WTC11 (cell line): ENCODE measurements at regions not wholly inside any gene's neighbourhood (a gene's known extent, or its start where the extent isn't known, plus 50 kb on each side); places are given as distances from the start of the nearest gene placed in this dataset.
A peak's percentile ranks its signal among the peaks of the same experiment; 100 is the strongest.

Source experiments
- ATAC-seq: fragments of 200-7000 bp; cut with Tn5 transposase; 2 replicates; pipeline ENCODE4 v1.10.0; 2021; ENCODE audit warnings: mild to moderate bottlenecking, moderate library complexity
- CTCF ChIA-PET: fragments of 300-600 bp; sonication (Branson Sonifier 250); formaldehyde crosslinking; loops from one replicate; lab custom pipeline; 2021; ENCODE audit warnings: antibody characterized with exemption; lab: Charles Lee
- POLR2A ChIA-PET: fragments of 350-600 bp; sonication (Branson Sonifier 250); formaldehyde crosslinking; loops from one replicate; lab custom pipeline; 2021; ENCODE audit warnings: antibody characterized with exemption; lab: Charles Lee
- DNase-seq: peaks from one replicate; pipeline ENCODE4 v3.0.0; 2021; ENCODE audit warnings: low spot score
- H3K27ac Mint-ChIP-seq: 2 replicates; pipeline ENCODE4 v1.8.0; 2021; ENCODE audit warnings: mixed read lengths
- H3K27me3 Mint-ChIP-seq: 2 replicates; pipeline ENCODE4 v1.8.0; 2021; ENCODE audit warnings: low read depth, mild to moderate bottlenecking, moderate library complexity, mixed read lengths
- H3K36me3 Mint-ChIP-seq: 2 replicates; pipeline ENCODE4 v1.8.0; 2021; ENCODE audit warnings: mixed read lengths
- H3K4me1 Mint-ChIP-seq: 2 replicates; pipeline ENCODE4 v1.8.0; 2022; ENCODE audit warnings: mixed read lengths
- H3K4me3 Mint-ChIP-seq: 2 replicates; pipeline ENCODE4 v1.8.0; 2021; ENCODE audit warnings: mild to moderate bottlenecking, moderate library complexity, mixed read lengths
- H3K9me3 Mint-ChIP-seq: 2 replicates; pipeline ENCODE4 v1.8.0; 2021; ENCODE audit warnings: mixed read lengths
- ELF4 ChIP-seq: sonication (generic); formaldehyde crosslinking; IDR thresholded peaks from 2 replicates; pipeline ENCODE4 v1.8.1; 2022; ENCODE audit warnings: low read depth, mild to moderate bottlenecking, moderate library complexity, missing genetic modification reagents
- ESRRA ChIP-seq: sonication (generic); formaldehyde crosslinking; IDR thresholded peaks from 2 replicates; pipeline ENCODE4 v1.8.1; 2022; ENCODE audit warnings: mild to moderate bottlenecking, missing genetic modification reagents, borderline replicate concordance
- JAZF1 ChIP-seq: fragments of 250-450 bp; sonication (Bioruptor Pico); IDR thresholded peaks from 2 replicates; pipeline ENCODE4 v1.9.0; 2021; ENCODE audit warnings: moderate library complexity, mild to moderate bottlenecking, inconsistent platforms
- NFATC4 ChIP-seq: fragments of 250-450 bp; sonication (Bioruptor Pico); IDR thresholded peaks from 2 replicates; pipeline ENCODE4 v1.9.0; 2021; ENCODE audit warnings: mild to moderate bottlenecking
- SMAD3 ChIP-seq: sonication (generic); formaldehyde crosslinking; IDR thresholded peaks from 2 replicates; pipeline ENCODE4 v1.8.0; 2022; ENCODE audit warnings: missing genetic modification reagents, mild to moderate bottlenecking, borderline replicate concordance
- TEAD1 ChIP-seq: sonication (generic); formaldehyde crosslinking; IDR thresholded peaks from 2 replicates; pipeline ENCODE4 v1.8.0; 2022; ENCODE audit warnings: mild to moderate bottlenecking, missing genetic modification reagents
- ZNF219 ChIP-seq: sonication (generic); formaldehyde crosslinking; IDR thresholded peaks from 2 replicates; pipeline ENCODE4 v1.8.0; 2023; ENCODE audit warnings: missing genetic modification reagents, mild to moderate bottlenecking, borderline replicate concordance
- ZNF317 ChIP-seq: sonication (generic); formaldehyde crosslinking; IDR thresholded peaks from 2 replicates; pipeline ENCODE4 v1.8.1; 2023; ENCODE audit warnings: low read depth, mild to moderate bottlenecking, moderate library complexity, missing genetic modification reagents, borderline replicate concordance
- TF ChIP-seq, protein P1 (sequence below): sonication (generic); formaldehyde crosslinking; IDR thresholded peaks from 2 replicates; pipeline ENCODE4 v1.8.1; 2022; ENCODE audit warnings: mild to moderate bottlenecking, missing genetic modification reagents, moderate library complexity, borderline replicate concordance
- TF ChIP-seq, protein P2 (sequence below): sonication (generic); formaldehyde crosslinking; IDR thresholded peaks from 2 replicates; pipeline ENCODE4 v1.8.1; 2023; ENCODE audit warnings: mild to moderate bottlenecking, missing genetic modification reagents, moderate library complexity
- TF ChIP-seq, protein P3 (sequence below): fragments of 250-450 bp; sonication (Bioruptor Pico); IDR thresholded peaks from 2 replicates; pipeline ENCODE4 v1.9.0; 2021; ENCODE audit warnings: mild to moderate bottlenecking
- TF ChIP-seq, protein P4 (sequence below): sonication (generic); formaldehyde crosslinking; IDR thresholded peaks from 2 replicates; pipeline ENCODE4 v1.8.1; 2022; ENCODE audit warnings: missing genetic modification reagents, borderline replicate concordance
- TF ChIP-seq, protein P5 (sequence below): fragments of 250-450 bp; sonication (Bioruptor Pico); IDR thresholded peaks from 2 replicates; pipeline ENCODE4 v2.1.2; 2022; ENCODE audit warnings: mild to moderate bottlenecking, moderate library complexity
- TF ChIP-seq, protein P6 (sequence below): sonication (generic); formaldehyde crosslinking; IDR thresholded peaks from 2 replicates; pipeline ENCODE4 v1.8.0; 2023; ENCODE audit warnings: missing genetic modification reagents, mild to moderate bottlenecking, borderline replicate concordance
- TF ChIP-seq, protein P7 (sequence below): sonication (generic); formaldehyde crosslinking; IDR thresholded peaks from 2 replicates; pipeline ENCODE4 v1.8.1; 2022; ENCODE audit warnings: mild to moderate bottlenecking, moderate library complexity, missing genetic modification reagents

DNA sequence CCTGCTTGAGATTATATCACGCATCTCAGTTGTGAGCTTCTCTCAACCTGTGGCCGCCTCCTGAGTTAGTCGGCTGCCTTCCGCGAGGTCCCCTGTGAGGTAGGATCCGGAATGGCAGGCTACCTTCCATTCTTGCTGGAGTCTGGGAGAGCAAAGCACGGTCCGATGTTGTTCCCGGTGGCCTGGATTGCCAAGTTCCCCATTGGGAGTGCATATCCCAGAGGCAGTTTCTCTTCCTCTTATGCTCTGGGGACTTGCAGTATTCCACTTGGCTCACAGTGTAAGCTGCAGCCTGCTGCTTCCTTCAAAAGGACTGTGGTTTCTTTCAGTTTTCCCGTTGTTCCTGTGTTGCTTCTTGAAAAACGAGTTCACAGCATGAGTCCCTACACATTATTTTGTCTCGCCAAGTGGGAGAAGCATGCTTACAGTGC, 225.4 kb upstream of the ZWINT start:
- DNase-seq: peak; percentile 51

DNA sequence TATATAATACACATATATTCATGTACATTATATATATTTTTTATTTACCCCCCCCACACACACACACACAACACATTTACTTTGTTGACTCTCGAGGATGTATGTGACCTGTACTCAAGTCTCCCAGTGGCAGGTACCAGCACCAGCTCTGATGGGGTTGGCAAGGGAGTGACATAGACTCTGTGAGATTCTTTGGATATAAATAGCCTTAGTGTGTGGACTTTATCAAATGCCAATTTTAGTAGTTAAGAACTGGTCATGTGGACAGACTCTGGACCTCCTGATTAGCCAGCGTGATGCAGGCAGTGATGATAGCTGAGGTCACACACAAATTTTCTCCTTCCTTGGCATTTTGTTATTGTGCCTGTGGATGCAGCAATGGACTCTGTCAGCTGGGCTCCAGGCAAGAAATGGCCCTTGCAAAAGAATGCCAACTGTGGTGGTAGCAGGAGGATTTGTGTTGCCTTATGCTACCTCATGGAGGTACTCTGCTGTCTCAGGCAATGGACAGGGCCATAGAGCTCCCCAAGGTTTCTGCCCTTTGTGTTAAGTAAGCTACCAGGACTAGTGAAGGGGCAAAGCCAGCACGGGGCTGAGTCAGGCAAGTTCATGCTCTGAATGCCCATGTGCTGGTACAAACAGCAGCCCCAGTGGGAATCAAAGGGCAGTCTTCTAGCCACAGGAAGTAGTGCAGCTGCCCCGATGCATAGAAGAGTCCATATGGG, 224.6 kb upstream of the ZWINT start:
- ChIA-PET CTCF (no interaction called here), POLR2A (no interaction called here)
- Mint-ChIP-seq H3K4me1 (peaks cover 17% of the 10 kb centered on the region), H3K9me3 (peaks cover 8% of the 10 kb centered on the region), H3K27me3 (no peaks in the 10 kb centered on the region), H3K27ac (no peak overlapping the region), H3K4me3 (no peak overlapping the region), H3K36me3 (peaks cover 3% of the 10 kb centered on the region)
- DNase-seq (no peak), ATAC-seq (peak; percentile 41)
- no peak for TF ChIP-seq ESRRA (CRISPR knock-in tag)
- no peak for TF ChIP-seq JAZF1 (CRISPR knock-in tag)
- TF ChIP-seq, protein P1, sequence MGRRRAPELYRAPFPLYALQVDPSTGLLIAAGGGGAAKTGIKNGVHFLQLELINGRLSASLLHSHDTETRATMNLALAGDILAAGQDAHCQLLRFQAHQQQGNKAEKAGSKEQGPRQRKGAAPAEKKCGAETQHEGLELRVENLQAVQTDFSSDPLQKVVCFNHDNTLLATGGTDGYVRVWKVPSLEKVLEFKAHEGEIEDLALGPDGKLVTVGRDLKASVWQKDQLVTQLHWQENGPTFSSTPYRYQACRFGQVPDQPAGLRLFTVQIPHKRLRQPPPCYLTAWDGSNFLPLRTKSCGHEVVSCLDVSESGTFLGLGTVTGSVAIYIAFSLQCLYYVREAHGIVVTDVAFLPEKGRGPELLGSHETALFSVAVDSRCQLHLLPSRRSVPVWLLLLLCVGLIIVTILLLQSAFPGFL (CRISPR knock-in tag): no peak
- TF ChIP-seq, protein P2, sequence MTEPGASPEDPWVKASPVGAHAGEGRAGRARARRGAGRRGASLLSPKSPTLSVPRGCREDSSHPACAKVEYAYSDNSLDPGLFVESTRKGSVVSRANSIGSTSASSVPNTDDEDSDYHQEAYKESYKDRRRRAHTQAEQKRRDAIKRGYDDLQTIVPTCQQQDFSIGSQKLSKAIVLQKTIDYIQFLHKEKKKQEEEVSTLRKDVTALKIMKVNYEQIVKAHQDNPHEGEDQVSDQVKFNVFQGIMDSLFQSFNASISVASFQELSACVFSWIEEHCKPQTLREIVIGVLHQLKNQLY (CRISPR knock-in tag): no peak
- TF ChIP-seq, protein P3, sequence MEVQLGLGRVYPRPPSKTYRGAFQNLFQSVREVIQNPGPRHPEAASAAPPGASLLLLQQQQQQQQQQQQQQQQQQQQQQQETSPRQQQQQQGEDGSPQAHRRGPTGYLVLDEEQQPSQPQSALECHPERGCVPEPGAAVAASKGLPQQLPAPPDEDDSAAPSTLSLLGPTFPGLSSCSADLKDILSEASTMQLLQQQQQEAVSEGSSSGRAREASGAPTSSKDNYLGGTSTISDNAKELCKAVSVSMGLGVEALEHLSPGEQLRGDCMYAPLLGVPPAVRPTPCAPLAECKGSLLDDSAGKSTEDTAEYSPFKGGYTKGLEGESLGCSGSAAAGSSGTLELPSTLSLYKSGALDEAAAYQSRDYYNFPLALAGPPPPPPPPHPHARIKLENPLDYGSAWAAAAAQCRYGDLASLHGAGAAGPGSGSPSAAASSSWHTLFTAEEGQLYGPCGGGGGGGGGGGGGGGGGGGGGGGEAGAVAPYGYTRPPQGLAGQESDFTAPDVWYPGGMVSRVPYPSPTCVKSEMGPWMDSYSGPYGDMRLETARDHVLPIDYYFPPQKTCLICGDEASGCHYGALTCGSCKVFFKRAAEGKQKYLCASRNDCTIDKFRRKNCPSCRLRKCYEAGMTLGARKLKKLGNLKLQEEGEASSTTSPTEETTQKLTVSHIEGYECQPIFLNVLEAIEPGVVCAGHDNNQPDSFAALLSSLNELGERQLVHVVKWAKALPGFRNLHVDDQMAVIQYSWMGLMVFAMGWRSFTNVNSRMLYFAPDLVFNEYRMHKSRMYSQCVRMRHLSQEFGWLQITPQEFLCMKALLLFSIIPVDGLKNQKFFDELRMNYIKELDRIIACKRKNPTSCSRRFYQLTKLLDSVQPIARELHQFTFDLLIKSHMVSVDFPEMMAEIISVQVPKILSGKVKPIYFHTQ (CRISPR knock-in tag): no peak
- TF ChIP-seq ELF4: no peak
- TF ChIP-seq ZNF219: no peak
- no peak for TF ChIP-seq SMAD3 (CRISPR knock-in tag)
- TF ChIP-seq, protein P4, sequence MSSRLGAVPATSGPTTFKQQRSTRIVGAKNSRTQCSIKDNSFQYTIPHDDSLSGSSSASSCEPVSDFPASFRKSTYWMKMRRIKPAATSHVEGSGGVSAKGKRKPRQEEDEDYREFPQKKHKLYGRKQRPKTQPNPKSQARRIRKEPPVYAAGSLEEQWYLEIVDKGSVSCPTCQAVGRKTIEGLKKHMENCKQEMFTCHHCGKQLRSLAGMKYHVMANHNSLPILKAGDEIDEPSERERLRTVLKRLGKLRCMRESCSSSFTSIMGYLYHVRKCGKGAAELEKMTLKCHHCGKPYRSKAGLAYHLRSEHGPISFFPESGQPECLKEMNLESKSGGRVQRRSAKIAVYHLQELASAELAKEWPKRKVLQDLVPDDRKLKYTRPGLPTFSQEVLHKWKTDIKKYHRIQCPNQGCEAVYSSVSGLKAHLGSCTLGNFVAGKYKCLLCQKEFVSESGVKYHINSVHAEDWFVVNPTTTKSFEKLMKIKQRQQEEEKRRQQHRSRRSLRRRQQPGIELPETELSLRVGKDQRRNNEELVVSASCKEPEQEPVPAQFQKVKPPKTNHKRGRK (CRISPR knock-in tag): no peak
- no peak for TF ChIP-seq TEAD1 (CRISPR knock-in tag)
- no peak for TF ChIP-seq ZNF317 (CRISPR knock-in tag)
- TF ChIP-seq, protein P5, sequence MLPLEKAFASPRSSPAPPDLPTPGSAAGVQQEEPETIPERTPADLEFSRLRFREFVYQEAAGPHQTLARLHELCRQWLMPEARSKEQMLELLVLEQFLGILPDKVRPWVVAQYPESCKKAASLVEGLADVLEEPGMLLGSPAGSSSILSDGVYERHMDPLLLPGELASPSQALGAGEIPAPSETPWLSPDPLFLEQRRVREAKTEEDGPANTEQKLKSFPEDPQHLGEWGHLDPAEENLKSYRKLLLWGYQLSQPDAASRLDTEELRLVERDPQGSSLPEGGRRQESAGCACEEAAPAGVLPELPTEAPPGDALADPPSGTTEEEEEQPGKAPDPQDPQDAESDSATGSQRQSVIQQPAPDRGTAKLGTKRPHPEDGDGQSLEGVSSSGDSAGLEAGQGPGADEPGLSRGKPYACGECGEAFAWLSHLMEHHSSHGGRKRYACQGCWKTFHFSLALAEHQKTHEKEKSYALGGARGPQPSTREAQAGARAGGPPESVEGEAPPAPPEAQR (CRISPR knock-in tag): no peak
- TF ChIP-seq, protein P6, sequence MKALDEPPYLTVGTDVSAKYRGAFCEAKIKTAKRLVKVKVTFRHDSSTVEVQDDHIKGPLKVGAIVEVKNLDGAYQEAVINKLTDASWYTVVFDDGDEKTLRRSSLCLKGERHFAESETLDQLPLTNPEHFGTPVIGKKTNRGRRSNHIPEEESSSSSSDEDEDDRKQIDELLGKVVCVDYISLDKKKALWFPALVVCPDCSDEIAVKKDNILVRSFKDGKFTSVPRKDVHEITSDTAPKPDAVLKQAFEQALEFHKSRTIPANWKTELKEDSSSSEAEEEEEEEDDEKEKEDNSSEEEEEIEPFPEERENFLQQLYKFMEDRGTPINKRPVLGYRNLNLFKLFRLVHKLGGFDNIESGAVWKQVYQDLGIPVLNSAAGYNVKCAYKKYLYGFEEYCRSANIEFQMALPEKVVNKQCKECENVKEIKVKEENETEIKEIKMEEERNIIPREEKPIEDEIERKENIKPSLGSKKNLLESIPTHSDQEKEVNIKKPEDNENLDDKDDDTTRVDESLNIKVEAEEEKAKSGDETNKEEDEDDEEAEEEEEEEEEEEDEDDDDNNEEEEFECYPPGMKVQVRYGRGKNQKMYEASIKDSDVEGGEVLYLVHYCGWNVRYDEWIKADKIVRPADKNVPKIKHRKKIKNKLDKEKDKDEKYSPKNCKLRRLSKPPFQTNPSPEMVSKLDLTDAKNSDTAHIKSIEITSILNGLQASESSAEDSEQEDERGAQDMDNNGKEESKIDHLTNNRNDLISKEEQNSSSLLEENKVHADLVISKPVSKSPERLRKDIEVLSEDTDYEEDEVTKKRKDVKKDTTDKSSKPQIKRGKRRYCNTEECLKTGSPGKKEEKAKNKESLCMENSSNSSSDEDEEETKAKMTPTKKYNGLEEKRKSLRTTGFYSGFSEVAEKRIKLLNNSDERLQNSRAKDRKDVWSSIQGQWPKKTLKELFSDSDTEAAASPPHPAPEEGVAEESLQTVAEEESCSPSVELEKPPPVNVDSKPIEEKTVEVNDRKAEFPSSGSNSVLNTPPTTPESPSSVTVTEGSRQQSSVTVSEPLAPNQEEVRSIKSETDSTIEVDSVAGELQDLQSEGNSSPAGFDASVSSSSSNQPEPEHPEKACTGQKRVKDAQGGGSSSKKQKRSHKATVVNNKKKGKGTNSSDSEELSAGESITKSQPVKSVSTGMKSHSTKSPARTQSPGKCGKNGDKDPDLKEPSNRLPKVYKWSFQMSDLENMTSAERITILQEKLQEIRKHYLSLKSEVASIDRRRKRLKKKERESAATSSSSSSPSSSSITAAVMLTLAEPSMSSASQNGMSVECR: no peak
- no peak for TF ChIP-seq NFATC4 (CRISPR knock-in tag)

More for the DNA sequence above, 225.4 kb upstream of the ZWINT start:
- TF ChIP-seq, protein P7, sequence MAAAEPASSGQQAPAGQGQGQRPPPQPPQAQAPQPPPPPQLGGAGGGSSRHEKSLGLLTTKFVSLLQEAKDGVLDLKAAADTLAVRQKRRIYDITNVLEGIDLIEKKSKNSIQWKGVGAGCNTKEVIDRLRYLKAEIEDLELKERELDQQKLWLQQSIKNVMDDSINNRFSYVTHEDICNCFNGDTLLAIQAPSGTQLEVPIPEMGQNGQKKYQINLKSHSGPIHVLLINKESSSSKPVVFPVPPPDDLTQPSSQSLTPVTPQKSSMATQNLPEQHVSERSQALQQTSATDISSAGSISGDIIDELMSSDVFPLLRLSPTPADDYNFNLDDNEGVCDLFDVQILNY: no peak
- peak; percentile 82 for TF ChIP-seq ZNF317 (CRISPR knock-in tag)
- POLR2A ChIA-PET: no interaction called here
- peak overlapping the region; percentile 18 for H3K4me3 Mint-ChIP-seq
- H3K27ac Mint-ChIP-seq: peak overlapping the region; percentile 52
- H3K36me3 Mint-ChIP-seq: peaks cover 3% of the 10 kb centered on the region
- H3K27me3 Mint-ChIP-seq: no peaks in the 10 kb centered on the region
- peaks cover 17% of the 10 kb centered on the region for H3K4me1 Mint-ChIP-seq
- ATAC-seq: peak; percentile 94
- CTCF ChIA-PET: interaction anchor here (0.6 kb wide), 1 partner anchor 96 kb away, joined by 3 read pairs; no protein-coding TSS in a partner anchor
- H3K9me3 Mint-ChIP-seq: peaks cover 8% of the 10 kb centered on the region
